TTC549 (cell line): ENCODE measurements at regions not wholly inside any gene's neighbourhood (a gene's known extent, or its start where the extent isn't known, plus 50 kb on each side); places are given as distances from the start of the nearest gene placed in this dataset.

ENCODE experiments used
- FAIRE-seq: peaks from 2 replicates; lab custom pipeline; 2012; peaks lifted over from hg19 to GRCh38; lab: Jason Lieb, UNC

GRCh38 chr4:23333946-23334878 is 555.6 kb downstream of the PPARGC1A start:
- FAIRE-seq = no peak

- FAIRE-seq = no peak
These were observed 556.3 kb downstream of the PPARGC1A start for GRCh38 chr4:23333556-23333945.

- no peak for FAIRE-seq
These were observed 557.5 kb downstream of the PPARGC1A start for GRCh38 chr4:23332313-23332712.

GRCh38 chr4:23327120-23327519 is 562.7 kb downstream of the PPARGC1A start:
- no peak for FAIRE-seq

GRCh38 chr4:23324021-23324690 is 565.7 kb downstream of the PPARGC1A start:
- no peak for FAIRE-seq

- FAIRE-seq = no peak
These were observed 566.4 kb downstream of the PPARGC1A start for GRCh38 chr4:23323436-23323835.

- no peak for FAIRE-seq
These were observed 567.1 kb downstream of the PPARGC1A start for GRCh38 chr4:23322732-23323131.

- FAIRE-seq = no peak
These were observed 568.8 kb downstream of the PPARGC1A start for GRCh38 chr4:23320931-23321587.

GRCh38 chr4:23312686-23313085 is 577.2 kb downstream of the PPARGC1A start:
- no peak for FAIRE-seq

GRCh38 chr4:23311983-23312382 is 577.9 kb downstream of the PPARGC1A start:
- no peak for FAIRE-seq

GRCh38 chr4:23305026-23305425 is 584.8 kb downstream of the PPARGC1A start:
- no peak for FAIRE-seq

GRCh38 chr4:23298371-23298770 is 591.5 kb downstream of the PPARGC1A start:
- FAIRE-seq = no peak

GRCh38 chr4:23297327-23297726 is 592.5 kb downstream of the PPARGC1A start:
- no peak for FAIRE-seq

GRCh38 chr4:23291139-23291538 is 598.4 kb downstream of the GBA3 start:
- FAIRE-seq = no peak

- no peak for FAIRE-seq
These were observed 597.9 kb downstream of the GBA3 start for GRCh38 chr4:23290656-23291055.

- no peak for FAIRE-seq
These were observed 586.7 kb downstream of the GBA3 start for GRCh38 chr4:23279377-23279986.

- FAIRE-seq = no peak
These were observed 586.1 kb downstream of the GBA3 start for GRCh38 chr4:23278845-23279244.

- no peak for FAIRE-seq
These were observed 583.3 kb downstream of the GBA3 start for GRCh38 chr4:23276076-23276475.

GRCh38 chr4:23269566-23269965 is 576.8 kb downstream of the GBA3 start:
- no peak for FAIRE-seq

GRCh38 chr4:23268072-23268771 is 575.5 kb downstream of the GBA3 start:
- no peak for FAIRE-seq

- no peak for FAIRE-seq
These were observed 573.7 kb downstream of the GBA3 start for GRCh38 chr4:23266401-23266800.

GRCh38 chr4:23260511-23260910 is 567.8 kb downstream of the GBA3 start:
- no peak for FAIRE-seq
